Brain pericyte (primary cell): ENCODE measurements at regions not wholly inside any gene's neighbourhood (a gene's known extent, or its start where the extent isn't known, plus 50 kb on each side); places are given as distances from the start of the nearest gene placed in this dataset.

Experiments
- DNase-seq: peaks from one replicate; pipeline ENCODE4 v3.0.0-alpha.2; 2012; ENCODE audit warnings: low read depth, low spot score

DNA sequence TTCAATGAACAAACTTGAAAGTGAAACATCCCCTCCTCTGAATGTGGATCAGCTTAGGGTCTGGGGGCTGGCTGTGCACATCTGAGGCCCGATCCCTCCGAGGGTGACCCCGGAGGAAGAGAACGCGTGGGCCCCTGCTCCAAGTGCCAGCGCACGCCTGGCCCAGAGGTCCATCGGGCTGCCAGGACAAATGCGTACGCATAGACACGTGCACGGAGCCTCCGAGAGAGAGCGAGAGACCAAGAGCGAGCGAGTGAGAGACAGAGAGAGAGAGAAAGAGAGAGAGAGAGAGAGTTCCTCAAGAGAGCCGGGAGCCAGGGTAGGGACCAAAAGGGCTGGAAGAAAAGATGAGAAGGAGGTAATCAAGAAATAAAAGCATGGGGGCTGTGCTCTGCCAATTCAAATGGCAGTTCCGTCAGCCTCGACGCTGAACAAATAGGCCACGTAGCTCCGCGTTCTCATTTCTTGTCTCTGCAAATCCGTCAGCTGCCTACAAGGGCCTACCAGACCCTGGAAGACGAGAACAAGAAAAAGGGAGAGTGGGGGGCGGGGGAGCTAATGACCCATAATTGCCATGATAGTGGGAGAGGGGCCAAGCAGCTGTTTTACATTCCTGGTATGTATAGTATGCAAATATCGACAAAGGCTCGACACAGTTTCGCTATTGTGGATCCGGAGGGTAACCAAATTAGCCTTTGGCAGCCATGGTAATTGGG lies 435.3 kb upstream of the ZFHX3 start:
- DNase-seq: no peak

GRCh38 chr16:73482310-73482709 lies 434.4 kb upstream of the ZFHX3 start:
- no peak for DNase-seq

GRCh38 chr16:73480381-73480780 lies 432.5 kb upstream of the ZFHX3 start:
- DNase-seq: no peak

DNA sequence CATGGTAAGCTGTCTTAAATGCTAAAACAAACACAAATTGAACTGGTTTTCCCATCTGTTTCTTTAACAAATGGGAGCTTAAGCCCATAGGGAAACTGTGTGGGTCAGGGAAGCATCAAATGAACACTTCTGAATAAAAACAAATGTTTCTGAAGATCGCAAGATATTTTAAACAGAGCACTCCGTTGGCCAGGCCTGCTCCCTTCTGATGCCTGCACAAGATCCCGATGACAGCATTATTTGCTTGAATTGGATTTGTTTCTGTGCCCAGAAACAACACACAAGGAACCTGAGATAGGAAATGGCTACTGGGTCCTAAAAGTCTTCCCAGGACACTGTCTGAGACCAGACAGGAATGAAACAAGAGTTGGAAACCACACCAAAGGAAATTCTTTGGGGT lies 425.8 kb upstream of the ZFHX3 start:
- DNase-seq: no peak

DNA sequence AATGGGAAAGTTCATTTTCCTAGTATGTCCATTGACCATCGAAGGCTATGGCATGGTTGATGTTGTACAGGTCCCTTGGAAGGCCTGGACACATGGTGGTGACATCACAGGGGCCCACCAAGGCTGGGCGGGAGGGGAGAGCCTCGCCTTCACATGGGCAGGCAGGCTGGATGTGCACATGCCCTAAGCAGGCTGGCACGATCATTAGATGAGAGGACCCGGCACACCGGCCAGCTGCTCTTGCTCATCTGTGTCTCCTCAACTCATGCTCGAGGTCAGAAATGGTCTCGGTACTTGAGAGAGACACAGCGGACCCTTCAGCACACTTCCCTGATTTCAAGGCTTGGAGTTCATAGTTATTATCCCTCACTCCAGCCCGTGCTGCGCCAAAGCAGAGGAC lies 416.9 kb upstream of the ZFHX3 start:
- no peak for DNase-seq

DNA sequence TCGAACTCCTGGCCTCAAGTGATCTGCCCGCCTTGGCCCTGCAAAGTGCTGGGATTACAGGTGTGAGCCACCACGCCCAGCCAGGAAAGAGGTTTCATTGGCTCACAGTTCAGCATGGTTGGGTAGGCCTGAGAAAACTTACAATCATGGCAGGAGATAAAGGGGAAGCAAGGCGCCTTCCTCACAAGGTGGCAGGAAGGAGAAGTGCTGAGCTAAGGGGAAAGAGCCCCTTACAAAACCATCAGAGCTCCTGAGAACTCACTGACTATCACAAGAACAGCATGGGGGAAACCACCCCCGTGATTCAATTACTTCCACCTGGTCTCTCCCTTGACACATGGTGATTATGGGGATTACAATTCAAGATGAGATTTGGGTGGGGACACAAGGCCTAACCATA lies 411.7 kb upstream of the ZFHX3 start:
- DNase-seq: no peak

- no peak for DNase-seq
Measured at GRCh38 chr16:73457851-73458250, 409.9 kb upstream of the ZFHX3 start.

GRCh38 chr16:73448970-73449369 lies 401.0 kb upstream of the ZFHX3 start:
- DNase-seq: no peak

GRCh38 chr16:73447846-73448245 lies 399.9 kb upstream of the ZFHX3 start:
- DNase-seq: no peak

GRCh38 chr16:73434621-73435020 lies 386.7 kb upstream of the ZFHX3 start:
- DNase-seq: no peak

DNA sequence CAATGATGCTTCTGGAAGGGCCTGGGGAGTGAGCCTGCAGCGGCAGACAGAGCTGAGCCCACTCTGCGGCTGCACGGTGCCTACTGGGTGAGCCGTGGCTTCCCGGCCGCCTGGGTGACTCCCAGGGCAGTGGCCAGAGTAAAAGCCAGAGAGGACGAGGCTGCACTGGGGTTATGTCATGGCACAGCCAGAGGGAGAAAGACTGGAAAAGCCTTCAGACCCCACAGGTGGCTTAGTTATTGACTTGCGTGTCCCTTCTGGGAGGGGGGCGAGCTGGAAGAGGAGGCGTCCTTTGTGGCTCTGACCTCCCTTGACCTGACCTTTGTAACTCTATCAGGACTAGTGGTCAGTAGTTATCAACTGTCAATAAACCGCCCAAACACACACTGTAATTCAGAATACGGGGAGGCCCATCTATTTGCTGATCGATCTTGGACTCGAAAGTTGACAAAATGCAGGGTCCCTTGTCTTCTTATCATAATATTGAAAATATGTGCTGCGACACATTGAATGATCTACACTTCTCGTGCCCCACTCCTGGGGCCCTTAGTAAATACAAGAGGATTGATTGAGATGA lies 385.9 kb upstream of the ZFHX3 start:
- DNase-seq: no peak

DNA sequence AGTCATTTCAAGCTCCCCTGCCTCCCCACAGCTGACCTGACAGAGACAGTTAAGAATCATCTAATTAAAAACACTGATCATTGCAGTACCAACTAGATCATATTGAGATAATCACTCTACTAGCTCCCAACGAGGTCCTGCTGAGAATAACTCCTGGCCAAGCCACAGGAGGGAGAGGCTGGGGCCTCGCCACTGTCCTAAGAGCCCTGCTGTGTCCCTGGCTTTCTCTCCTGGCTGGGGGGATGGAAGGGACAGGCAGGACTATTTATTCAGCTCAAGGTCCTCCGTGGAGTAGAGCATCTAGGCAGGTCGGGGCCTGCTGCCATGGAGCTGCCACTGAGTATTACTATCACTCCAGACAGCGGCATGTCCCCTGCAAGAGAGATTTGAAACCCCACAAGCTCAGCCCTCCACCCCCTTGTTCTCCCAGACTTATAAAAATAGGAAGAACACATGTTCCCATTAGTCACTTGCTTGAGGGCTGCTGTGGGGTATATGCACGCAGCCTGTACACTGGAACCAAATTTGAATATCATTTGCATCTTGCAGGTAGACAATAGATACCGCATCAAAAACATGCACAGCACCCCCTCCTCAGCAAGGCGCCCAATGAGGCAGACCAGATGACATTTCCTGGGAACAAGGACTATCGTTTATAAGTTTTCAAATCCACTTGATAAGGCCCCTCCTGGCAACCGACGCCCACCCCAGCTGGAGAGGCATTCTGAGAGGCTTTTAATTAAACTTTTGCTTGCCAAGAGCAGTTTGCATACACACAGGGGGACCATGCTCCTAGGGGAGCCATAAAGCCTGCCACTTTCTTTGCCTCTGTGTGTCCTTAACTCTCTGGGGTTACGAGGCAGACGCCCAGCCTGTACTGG lies 385.2 kb upstream of the ZFHX3 start:
- DNase-seq: no peak

GRCh38 chr16:73430138-73430537 lies 382.2 kb upstream of the ZFHX3 start:
- no peak for DNase-seq

- no peak for DNase-seq
Measured at GRCh38 chr16:73428121-73428520, 380.2 kb upstream of the ZFHX3 start.

GRCh38 chr16:73427164-73427563 lies 379.2 kb upstream of the ZFHX3 start:
- no peak for DNase-seq

- DNase-seq: no peak
Measured at GRCh38 chr16:73426433-73427160, 378.7 kb upstream of the ZFHX3 start.

GRCh38 chr16:73420676-73421075 lies 372.7 kb upstream of the ZFHX3 start:
- no peak for DNase-seq

DNA sequence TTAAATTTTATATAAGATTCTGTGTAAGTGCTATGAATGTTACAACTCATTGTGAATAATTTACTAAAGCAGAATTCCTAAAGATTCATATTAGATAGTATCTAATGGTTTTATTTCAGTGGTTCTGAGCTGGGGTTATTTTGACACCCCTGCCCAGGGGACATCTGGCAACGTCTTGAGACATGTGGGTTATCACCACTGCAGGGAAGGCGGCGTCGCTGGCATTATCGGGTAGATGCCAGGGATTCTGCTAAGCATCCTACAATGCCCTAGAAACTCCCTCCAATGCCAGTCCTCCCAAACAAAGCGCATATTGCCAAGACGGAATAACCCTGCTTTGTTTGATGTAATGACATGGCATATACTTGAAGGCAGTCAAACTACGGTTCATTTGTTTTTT lies 372.3 kb upstream of the ZFHX3 start:
- DNase-seq: no peak

DNA sequence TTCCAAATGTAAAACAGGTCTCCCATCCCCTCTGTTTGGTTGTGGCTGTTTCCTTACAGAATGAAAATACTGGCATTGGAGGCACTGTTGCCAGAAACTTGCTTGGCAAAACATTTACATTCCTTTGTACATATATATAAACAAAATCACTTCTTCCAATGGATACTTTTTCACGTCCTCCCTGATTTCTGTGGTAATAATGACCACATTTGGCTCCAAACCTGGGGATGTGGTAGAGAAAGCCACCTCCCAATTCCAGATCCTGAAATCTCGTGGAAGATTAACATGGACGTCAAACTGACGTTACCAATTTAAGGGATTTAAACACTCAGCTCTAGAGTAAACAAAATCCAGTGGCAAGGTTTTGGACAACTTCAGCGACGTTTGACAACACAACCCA lies 370.8 kb upstream of the ZFHX3 start:
- no peak for DNase-seq

GRCh38 chr16:73418051-73418450 lies 370.1 kb upstream of the ZFHX3 start:
- DNase-seq: no peak

DNA sequence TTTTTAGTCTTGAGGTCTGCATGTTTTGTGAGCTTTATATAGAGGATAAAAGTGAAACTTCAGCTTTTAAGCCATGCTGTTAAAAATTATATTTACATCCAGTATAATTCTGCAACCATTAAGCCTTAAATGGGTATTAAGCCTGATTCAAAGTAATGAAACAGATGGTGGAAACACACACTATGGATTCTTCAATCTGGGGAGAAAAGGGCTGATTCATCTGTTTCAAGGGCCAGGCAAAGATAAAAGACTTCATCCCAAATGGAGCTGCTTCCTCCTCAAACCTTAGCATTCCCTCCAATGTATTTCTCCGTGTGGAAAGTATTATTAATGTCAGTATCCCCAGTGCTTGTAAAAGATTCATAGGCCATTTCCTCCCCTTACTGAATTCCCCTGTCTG lies 367.4 kb upstream of the ZFHX3 start:
- DNase-seq: no peak

GRCh38 chr16:73414638-73415037 lies 366.7 kb upstream of the ZFHX3 start:
- no peak for DNase-seq
